ENCODE measurements at regions not wholly inside any gene's neighbourhood (a gene's known extent, or its start where the extent isn't known, plus 50 kb on each side); places are given as distances from the start of the nearest gene placed in this dataset.
"Not testable (repeated sequence)": the region's sequence is repeated elsewhere in the genome, so short reads cannot be mapped to it uniquely, and the experiment has no call there.

DNA sequence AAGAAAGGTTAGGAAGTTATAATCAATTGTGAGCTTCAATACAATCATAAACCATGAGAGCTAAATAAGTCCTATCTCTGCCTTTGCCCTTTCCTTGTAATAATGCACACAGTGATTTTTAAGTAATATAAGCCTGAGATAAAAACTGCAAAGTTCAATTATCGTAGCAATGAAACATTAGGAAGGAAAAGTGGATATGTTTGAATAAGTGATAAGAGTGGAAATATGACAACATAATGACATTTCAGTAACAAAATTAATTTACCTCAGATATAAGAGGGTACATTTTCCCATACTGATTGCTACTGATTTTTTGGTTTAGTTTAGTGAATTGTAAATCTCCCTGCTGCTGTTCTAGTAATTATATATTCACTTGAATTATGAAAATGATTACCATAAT lies 164.2 kb upstream of the FANCL start:
- H3K4me3 ChIP-seq (ENCODE audit: insufficient read length, low read depth) = no peak overlapping the region
- H3K27me3 ChIP-seq (ENCODE audit: insufficient read depth, insufficient read length) = no peaks in the 10 kb centered on the region
- no peaks in the 10 kb centered on the region for H3K4me1 ChIP-seq (ENCODE audit: insufficient read depth, insufficient read length)
- TF ChIP-seq SUZ12 (IDR thresholded peaks at IDR 0.05; ENCODE audit: extremely low read depth, insufficient read depth, insufficient read length) (no peak), YY1 (IDR thresholded peaks at IDR 0.05; ENCODE audit: insufficient read depth, insufficient read length) (no peak), ZNF274 (IDR thresholded peaks at IDR 0.05; ENCODE audit: low read depth, low read length) (no peak)
- no peaks in the 10 kb centered on the region for H3K9me3 ChIP-seq (ENCODE audit: insufficient read depth, low read length)
- H3K9ac ChIP-seq (ENCODE audit: insufficient read length, low read depth) = no peak overlapping the region
- no peak for DNase-seq (ENCODE audit: low read depth, low spot score)
- H3K36me3 ChIP-seq (ENCODE audit: insufficient read depth, insufficient read length, low read length) = no peaks in the 10 kb centered on the region

DNA sequence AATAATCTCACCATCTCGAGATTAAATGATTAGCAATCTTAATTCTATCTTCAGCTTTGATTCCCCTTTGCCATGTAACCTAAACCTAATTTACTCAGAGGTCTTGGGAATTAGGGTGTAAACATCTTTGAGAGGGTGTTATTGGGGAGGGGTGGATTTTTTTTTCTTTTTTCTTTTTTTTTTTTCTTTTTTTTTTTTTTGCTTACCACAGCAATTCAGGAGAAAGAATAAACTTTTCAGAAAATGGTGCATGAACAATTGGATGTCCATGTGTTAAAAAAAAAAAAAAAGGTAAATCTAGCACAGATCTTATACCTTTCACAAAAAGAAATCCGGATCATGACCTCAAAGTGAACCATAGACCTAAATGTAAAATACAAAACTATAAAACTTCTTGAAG lies 160.8 kb upstream of the FANCL start:
- H3K27me3 ChIP-seq (ENCODE audit: insufficient read depth, insufficient read length) = no peaks in the 10 kb centered on the region

DNA sequence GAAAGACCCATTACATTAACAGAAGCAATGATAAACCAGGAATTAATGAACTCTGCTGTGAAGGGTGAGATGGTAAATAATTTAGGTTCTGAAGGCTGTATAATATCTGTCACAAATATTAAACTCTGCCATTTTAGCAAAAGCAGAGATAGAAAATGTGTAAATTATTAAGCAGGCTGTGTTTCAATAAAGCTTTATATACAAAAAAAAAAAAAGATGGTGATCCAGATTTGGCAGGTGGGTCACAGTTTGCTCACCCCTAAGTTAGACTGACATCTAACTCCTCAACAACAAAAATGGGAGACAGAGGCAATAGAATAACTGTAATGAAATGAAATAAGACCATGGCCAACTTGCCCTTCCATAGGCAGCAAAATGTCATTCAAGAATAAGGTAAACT lies 157.3 kb upstream of the FANCL start:
- no peaks in the 10 kb centered on the region for H3K27me3 ChIP-seq (ENCODE audit: insufficient read depth, insufficient read length)
- no peak overlapping the region for H3K9ac ChIP-seq (ENCODE audit: insufficient read length, low read depth)
- no peaks in the 10 kb centered on the region; the same call in 1 of the 2 replicates for H3K9me3 ChIP-seq (ENCODE audit: insufficient read depth, low read length)
- H3K36me3 ChIP-seq (ENCODE audit: insufficient read depth, insufficient read length, low read length) = no peaks in the 10 kb centered on the region
- TF ChIP-seq ZNF274 (IDR thresholded peaks at IDR 0.05; ENCODE audit: low read depth, low read length) (no peak), YY1 (IDR thresholded peaks at IDR 0.05; ENCODE audit: insufficient read depth, insufficient read length) (no peak), SUZ12 (IDR thresholded peaks at IDR 0.05; ENCODE audit: extremely low read depth, insufficient read depth, insufficient read length) (no peak)
- no peak for DNase-seq (ENCODE audit: low read depth, low spot score)
- H3K4me3 ChIP-seq (ENCODE audit: insufficient read length, low read depth) = no peak overlapping the region
- H3K4me1 ChIP-seq (ENCODE audit: insufficient read depth, insufficient read length) = no peaks in the 10 kb centered on the region

More for the DNA sequence above, 160.8 kb upstream of the FANCL start:
- no peaks in the 10 kb centered on the region for H3K36me3 ChIP-seq (ENCODE audit: insufficient read depth, insufficient read length, low read length)
- H3K9ac ChIP-seq (ENCODE audit: insufficient read length, low read depth) = no peak overlapping the region
- H3K4me1 ChIP-seq (ENCODE audit: insufficient read depth, insufficient read length) = no peaks in the 10 kb centered on the region
- H3K9me3 ChIP-seq (ENCODE audit: insufficient read depth, low read length) = no peaks in the 10 kb centered on the region
- DNase-seq (ENCODE audit: low read depth, low spot score) = no peak
- TF ChIP-seq ZNF274 (IDR thresholded peaks at IDR 0.05; ENCODE audit: low read depth, low read length) = no peak
- TF ChIP-seq SUZ12 (IDR thresholded peaks at IDR 0.05; ENCODE audit: extremely low read depth, insufficient read depth, insufficient read length) = no peak
- no peak for TF ChIP-seq YY1 (IDR thresholded peaks at IDR 0.05; ENCODE audit: insufficient read depth, insufficient read length)
- H3K4me3 ChIP-seq (ENCODE audit: insufficient read length, low read depth) = no peak overlapping the region

DNA sequence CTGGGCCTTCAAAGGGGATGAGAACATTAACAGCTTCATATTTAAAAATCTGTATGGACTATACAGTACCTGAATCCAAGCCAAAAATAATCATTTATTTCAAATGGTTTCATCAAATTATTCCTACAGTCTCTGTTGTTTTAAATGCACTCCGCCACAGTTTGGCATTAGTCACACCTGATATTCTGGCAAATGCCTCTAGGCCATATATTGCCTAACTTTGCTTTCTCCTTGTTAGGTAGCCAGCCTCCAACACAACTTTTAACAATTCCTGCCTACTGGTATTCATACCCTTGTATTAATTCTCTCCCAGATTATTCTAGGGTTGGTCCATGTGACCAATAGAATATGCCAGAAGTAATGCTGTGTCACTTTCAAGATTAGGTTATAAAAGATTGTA lies 146.6 kb upstream of the FANCL start:
- Histone ChIP-seq H3K27me3 (ENCODE audit: insufficient read depth, insufficient read length) (no peaks in the 10 kb centered on the region), H3K4me1 (ENCODE audit: insufficient read depth, insufficient read length) (no peaks in the 10 kb centered on the region), H3K9me3 (ENCODE audit: insufficient read depth, low read length) (no peaks in the 10 kb centered on the region), H3K9ac (ENCODE audit: insufficient read length, low read depth) (no peak overlapping the region), H3K4me3 (ENCODE audit: insufficient read length, low read depth) (no peak overlapping the region), H3K36me3 (ENCODE audit: insufficient read depth, insufficient read length, low read length) (no peaks in the 10 kb centered on the region)
- DNase-seq (ENCODE audit: low read depth, low spot score) = no peak
- TF ChIP-seq YY1 (IDR thresholded peaks at IDR 0.05; ENCODE audit: insufficient read depth, insufficient read length) (no peak), ZNF274 (IDR thresholded peaks at IDR 0.05; ENCODE audit: low read depth, low read length) (no peak), SUZ12 (IDR thresholded peaks at IDR 0.05; ENCODE audit: extremely low read depth, insufficient read depth, insufficient read length) (no peak)

DNA sequence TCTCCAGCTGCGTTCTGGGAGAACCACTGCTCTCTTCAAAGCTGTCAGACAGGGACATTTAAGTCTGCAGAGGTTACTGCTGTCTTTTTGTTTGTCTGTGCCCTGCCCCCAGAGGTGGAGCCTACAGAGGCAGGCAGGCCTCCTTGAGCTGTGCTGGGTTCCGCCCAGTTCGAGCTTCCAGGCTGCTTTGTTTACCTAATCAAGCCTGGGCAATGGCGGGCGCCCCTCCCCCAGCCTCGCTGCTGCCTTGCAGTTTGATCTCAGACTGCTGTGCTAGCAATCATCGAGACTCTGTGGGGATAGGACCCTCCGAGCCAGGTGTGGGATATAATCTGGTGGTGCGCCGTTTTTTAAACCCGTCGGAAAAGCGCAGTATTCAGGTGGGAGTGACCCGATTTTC lies 145.8 kb upstream of the FANCL start:
- H3K9me3 ChIP-seq (ENCODE audit: insufficient read depth, low read length); H3K4me3 ChIP-seq (ENCODE audit: insufficient read length, low read depth); H3K9ac ChIP-seq (ENCODE audit: insufficient read length, low read depth); H3K36me3 ChIP-seq (ENCODE audit: insufficient read depth, insufficient read length, low read length); H3K27me3 ChIP-seq (ENCODE audit: insufficient read depth, insufficient read length); H3K4me1 ChIP-seq (ENCODE audit: insufficient read depth, insufficient read length): not testable (repeated sequence)
- DNase-seq (ENCODE audit: low read depth, low spot score) = peak; percentile 35

DNA sequence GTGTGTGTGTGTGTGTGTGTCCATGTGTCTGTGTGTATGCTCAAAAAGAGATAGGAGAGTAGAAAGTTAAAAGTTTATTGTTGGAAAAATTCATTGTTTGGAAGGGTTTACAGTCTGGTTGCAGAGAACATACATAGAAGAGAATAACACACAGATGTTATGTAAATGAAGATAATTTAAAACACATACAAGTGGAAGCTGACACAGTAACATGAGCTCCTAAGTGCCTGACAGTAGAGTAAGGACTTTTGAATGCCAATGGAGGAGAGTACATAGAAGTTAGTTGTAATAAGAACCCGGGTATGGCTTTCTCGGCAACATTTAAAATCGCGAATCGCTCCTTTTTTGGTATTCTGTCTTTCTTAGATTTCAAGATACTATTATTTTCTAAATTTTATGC lies 137.0 kb upstream of the FANCL start:
- Histone ChIP-seq H3K9ac (ENCODE audit: insufficient read length, low read depth) (no peak overlapping the region), H3K27me3 (ENCODE audit: insufficient read depth, insufficient read length) (no peaks in the 10 kb centered on the region), H3K36me3 (ENCODE audit: insufficient read depth, insufficient read length, low read length) (no peaks in the 10 kb centered on the region), H3K4me3 (ENCODE audit: insufficient read length, low read depth) (no peak overlapping the region), H3K9me3 (ENCODE audit: insufficient read depth, low read length) (no peaks in the 10 kb centered on the region), H3K4me1 (ENCODE audit: insufficient read depth, insufficient read length) (no peaks in the 10 kb centered on the region)
- no peak for DNase-seq (ENCODE audit: low read depth, low spot score)
- TF ChIP-seq SUZ12 (IDR thresholded peaks at IDR 0.05; ENCODE audit: extremely low read depth, insufficient read depth, insufficient read length) (no peak), YY1 (IDR thresholded peaks at IDR 0.05; ENCODE audit: insufficient read depth, insufficient read length) (no peak), ZNF274 (IDR thresholded peaks at IDR 0.05; ENCODE audit: low read depth, low read length) (no peak)

DNA sequence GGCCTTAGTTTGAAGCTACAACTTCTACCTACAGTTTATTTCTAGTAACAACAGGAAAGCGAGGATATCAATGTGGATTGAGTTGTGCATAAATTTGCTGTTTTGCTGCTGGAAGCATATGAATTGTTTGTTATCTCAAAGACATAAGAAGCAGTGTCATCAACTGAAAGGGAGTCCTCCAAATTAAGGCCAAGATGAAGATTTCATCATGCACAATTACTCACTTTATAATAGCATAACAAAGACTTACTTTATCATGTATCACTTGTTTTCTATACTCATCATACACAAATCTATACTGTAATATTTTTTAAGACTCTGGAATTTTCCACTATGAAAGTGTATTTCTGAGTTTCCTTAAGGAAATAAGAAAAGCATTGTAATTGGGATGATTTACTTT lies 136.1 kb upstream of the FANCL start:
- no peak for DNase-seq (ENCODE audit: low read depth, low spot score)
- no peak overlapping the region for H3K4me3 ChIP-seq (ENCODE audit: insufficient read length, low read depth)
- no peaks in the 10 kb centered on the region for H3K9me3 ChIP-seq (ENCODE audit: insufficient read depth, low read length)
- H3K9ac ChIP-seq (ENCODE audit: insufficient read length, low read depth) = no peak overlapping the region
- TF ChIP-seq YY1 (IDR thresholded peaks at IDR 0.05; ENCODE audit: insufficient read depth, insufficient read length) = no peak
- TF ChIP-seq ZNF274 (IDR thresholded peaks at IDR 0.05; ENCODE audit: low read depth, low read length) = no peak
- TF ChIP-seq SUZ12 (IDR thresholded peaks at IDR 0.05; ENCODE audit: extremely low read depth, insufficient read depth, insufficient read length) = no peak
- no peaks in the 10 kb centered on the region for H3K36me3 ChIP-seq (ENCODE audit: insufficient read depth, insufficient read length, low read length)
- H3K4me1 ChIP-seq (ENCODE audit: insufficient read depth, insufficient read length) = no peaks in the 10 kb centered on the region
- H3K27me3 ChIP-seq (ENCODE audit: insufficient read depth, insufficient read length) = no peaks in the 10 kb centered on the region

DNA sequence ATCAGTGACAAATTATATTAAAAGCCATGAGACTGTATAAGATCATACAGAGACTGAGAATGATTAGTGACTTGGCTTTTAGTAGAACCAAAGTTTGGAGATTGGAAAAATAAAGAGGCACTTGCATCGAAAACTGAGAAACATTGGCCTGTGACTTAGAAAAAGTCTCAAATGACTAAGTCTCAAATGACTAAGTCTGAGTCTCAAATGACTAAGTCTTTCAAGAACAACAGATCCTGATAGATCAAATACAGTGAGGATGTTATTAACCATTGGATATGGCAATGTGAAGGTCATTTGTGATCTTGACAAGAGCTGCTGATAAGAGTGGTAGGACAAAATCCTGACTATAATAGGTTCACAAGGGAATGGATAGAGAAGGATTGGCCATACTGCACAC lies 135.5 kb upstream of the FANCL start:
- TF ChIP-seq SUZ12 (IDR thresholded peaks at IDR 0.05; ENCODE audit: extremely low read depth, insufficient read depth, insufficient read length) = no peak
- TF ChIP-seq YY1 (IDR thresholded peaks at IDR 0.05; ENCODE audit: insufficient read depth, insufficient read length) = no peak
- TF ChIP-seq ZNF274 (IDR thresholded peaks at IDR 0.05; ENCODE audit: low read depth, low read length) = no peak
- Histone ChIP-seq H3K9me3 (ENCODE audit: insufficient read depth, low read length) (no peaks in the 10 kb centered on the region), H3K9ac (ENCODE audit: insufficient read length, low read depth) (no peak overlapping the region), H3K4me3 (ENCODE audit: insufficient read length, low read depth) (no peak overlapping the region), H3K4me1 (ENCODE audit: insufficient read depth, insufficient read length) (no peaks in the 10 kb centered on the region), H3K36me3 (ENCODE audit: insufficient read depth, insufficient read length, low read length) (no peaks in the 10 kb centered on the region), H3K27me3 (ENCODE audit: insufficient read depth, insufficient read length) (no peaks in the 10 kb centered on the region)
- DNase-seq (ENCODE audit: low read depth, low spot score) = no peak
